PC-3 (cell line): ENCODE measurements at regions not wholly inside any gene's neighbourhood (a gene's known extent, or its start where the extent isn't known, plus 50 kb on each side); places are given as distances from the start of the nearest gene placed in this dataset.

Experiments
- ATAC-seq: fragments of 200-7000 bp; cut with Tn5 transposase; 2 replicates; pipeline ENCODE4 v1.9.1; 2020; ENCODE audit warnings: mild to moderate bottlenecking, moderate library complexity
- BruUV-seq: library from RNA; stranded (reverse); fragments of 400-500 nt; replicated peaks from 2 replicates; lab custom pipeline; 2021; lab: Mats Ljungman, UMichigan
- CTCF ChIA-PET: fragments of 300-600 bp; sonication (Branson Sonifier 250); formaldehyde crosslinking; loops from one replicate; lab custom pipeline; 2022; ENCODE audit warnings: antibody characterized with exemption; lab: Charles Lee
- POLR2A ChIA-PET: fragments of 300-600 bp; sonication (Branson Sonifier 250); formaldehyde crosslinking; loops from one replicate; lab custom pipeline; 2022; ENCODE audit warnings: antibody characterized with exemption; ENCODE audit not compliant: unreplicated experiment; lab: Charles Lee
- DNase-seq: peaks from one replicate; pipeline ENCODE4 v3.0.0-alpha.2; 2015
- H2AFZ ChIP-seq: fragments of 300-600 bp; sonication (generic); 2 replicates; pipeline ENCODE4 v1.6.0; 2016; ENCODE audit warnings: antibody characterized with exemption, low read length
- H3F3A ChIP-seq: fragments of 300-600 bp; sonication (generic); one replicate; pipeline ENCODE4 v1.6.0; 2017; ENCODE audit warnings: antibody characterized with exemption, low read length, control low read depth, mild to moderate bottlenecking; ENCODE audit not compliant: unreplicated experiment
- H3K27ac ChIP-seq: fragments of 300-600 bp; sonication (generic); 2 replicates; pipeline ENCODE4 v1.5.1; 2016; ENCODE audit warnings: mild to moderate bottlenecking, low read length
- H3K27me3 ChIP-seq: fragments of 300-600 bp; sonication (generic); 2 replicates; pipeline ENCODE4 v1.6.1; 2016; ENCODE audit warnings: low read length, mixed read lengths
- H3K36me3 ChIP-seq: fragments of 300-600 bp; sonication (generic); 2 replicates; pipeline ENCODE4 v1.6.1; 2016; ENCODE audit warnings: low read depth, mixed run types, low read length, mixed read lengths
- H3K4me1 ChIP-seq: fragments of 300-600 bp; sonication (generic); 2 replicates; pipeline ENCODE4 v1.5.1; 2016; ENCODE audit warnings: low read length; ENCODE audit not compliant: insufficient read depth
- H3K4me2 ChIP-seq: fragments of 300-600 bp; sonication (generic); 2 replicates; pipeline ENCODE4 v1.6.0; 2016; ENCODE audit warnings: low read length
- H3K4me3 ChIP-seq: fragments of 300-600 bp; sonication (generic); 2 replicates; pipeline ENCODE4 v1.5.1; 2016; ENCODE audit warnings: mild to moderate bottlenecking, low read length, mixed read lengths
- H3K79me2 ChIP-seq: fragments of 300-600 bp; sonication (generic); 2 replicates; pipeline ENCODE4 v1.6.1; 2017; ENCODE audit warnings: low read length, mixed read lengths
- H3K9ac ChIP-seq: fragments of 300-600 bp; sonication (generic); 2 replicates; pipeline ENCODE4 v1.6.0; 2016; ENCODE audit warnings: mild to moderate bottlenecking, low read length
- H3K9me2 ChIP-seq: fragments of 300-600 bp; sonication (generic); replicated peaks from 2 replicates; pipeline ENCODE4 v1.6.1; 2016; ENCODE audit warnings: mixed run types, low read length, mixed read lengths
- H3K9me3 ChIP-seq: fragments of 300-600 bp; sonication (generic); 2 replicates; pipeline ENCODE4 v1.6.1; 2016; ENCODE audit warnings: low read length, mixed read lengths
- H4K20me1 ChIP-seq: fragments of 300-600 bp; sonication (generic); 2 replicates; pipeline ENCODE4 v1.6.1; 2016; ENCODE audit warnings: low read length, mixed read lengths
- EZH2 ChIP-seq: fragments of 300-600 bp; sonication (generic); IDR thresholded peaks from one replicate; pipeline ENCODE4 v1.6.1; 2017; ENCODE audit warnings: antibody characterized with exemption, mild to moderate bottlenecking, low read length; ENCODE audit not compliant: unreplicated experiment
- EZH2phosphoT487 ChIP-seq: fragments of 300-600 bp; sonication (generic); IDR thresholded peaks from 2 replicates; pipeline ENCODE4 v1.6.1; 2018; ENCODE audit warnings: mild to moderate bottlenecking, antibody characterized with exemption, low read length, borderline replicate concordance
- intact Hi-C: fragments of 100-400 bp; cut with micrococcal nuclease; formaldehyde crosslinking; loops from 2 replicates; pipeline ENCODE4 v1.9.0; 2023
- TF ChIP-seq, protein P1 (sequence below): fragments of 300-600 bp; sonication (generic); conservative IDR thresholded peaks from 2 replicates; pipeline ENCODE4 v1.5.1; 2017; ENCODE audit warnings: antibody characterized with exemption, low read depth, mild to moderate bottlenecking, low read length

GRCh38 chr13:44263751-44264620 lies 109.6 kb upstream of the SERP2 start:
- Histone ChIP-seq H3K36me3 (no peaks in the 10 kb centered on the region), H3K27ac (no peak overlapping the region), H2AFZ (no peak overlapping the region), H3K9ac (no peak overlapping the region), H3K4me1 (peaks cover 34% of the 10 kb centered on the region), H3K4me3 (no peak overlapping the region), H3K9me3 (no peaks in the 10 kb centered on the region), H3F3A (no peaks in the 10 kb centered on the region), H3K9me2 (no peaks in the 10 kb centered on the region), H4K20me1 (no peaks in the 10 kb centered on the region), H3K4me2 (no peak overlapping the region), H3K27me3 (no peaks in the 10 kb centered on the region), H3K79me2 (no peaks in the 10 kb centered on the region)
- no TSS peak for BruUV-seq
- ChIA-PET CTCF (no interaction called here), POLR2A (no interaction called here)
- ATAC-seq (no peak), DNase-seq (no peak)
- intact Hi-C loops: no loop called here
- TF ChIP-seq EZH2phosphoT487: no peak

DNA sequence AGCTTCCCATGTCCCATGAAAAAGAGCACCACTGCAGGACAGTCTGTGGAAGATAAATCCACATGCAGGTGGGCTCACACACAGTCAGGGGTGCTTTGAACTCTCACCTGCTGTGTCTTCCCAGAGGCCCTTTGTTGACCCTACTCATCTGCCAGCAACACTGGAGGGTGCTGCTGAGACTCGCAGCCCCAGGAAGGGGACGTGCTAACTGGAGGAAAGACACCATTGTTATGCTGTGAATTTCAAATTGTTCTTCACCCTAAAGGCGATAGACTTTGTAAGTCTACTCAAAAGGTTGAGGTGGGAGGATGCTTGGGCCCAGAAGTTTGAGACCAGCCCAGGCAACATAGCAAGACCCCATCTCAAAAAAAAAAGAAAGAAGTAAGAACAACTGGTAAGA lies 107.3 kb upstream of the SERP2 start:
- no peaks in the 10 kb centered on the region for H3K27me3 ChIP-seq
- H3K36me3 ChIP-seq: no peaks in the 10 kb centered on the region
- H3K79me2 ChIP-seq: no peaks in the 10 kb centered on the region
- H3K4me2 ChIP-seq: no peak overlapping the region
- no peak overlapping the region for H3K27ac ChIP-seq
- H3K9me2 ChIP-seq: no peaks in the 10 kb centered on the region
- TF ChIP-seq, protein P1, sequence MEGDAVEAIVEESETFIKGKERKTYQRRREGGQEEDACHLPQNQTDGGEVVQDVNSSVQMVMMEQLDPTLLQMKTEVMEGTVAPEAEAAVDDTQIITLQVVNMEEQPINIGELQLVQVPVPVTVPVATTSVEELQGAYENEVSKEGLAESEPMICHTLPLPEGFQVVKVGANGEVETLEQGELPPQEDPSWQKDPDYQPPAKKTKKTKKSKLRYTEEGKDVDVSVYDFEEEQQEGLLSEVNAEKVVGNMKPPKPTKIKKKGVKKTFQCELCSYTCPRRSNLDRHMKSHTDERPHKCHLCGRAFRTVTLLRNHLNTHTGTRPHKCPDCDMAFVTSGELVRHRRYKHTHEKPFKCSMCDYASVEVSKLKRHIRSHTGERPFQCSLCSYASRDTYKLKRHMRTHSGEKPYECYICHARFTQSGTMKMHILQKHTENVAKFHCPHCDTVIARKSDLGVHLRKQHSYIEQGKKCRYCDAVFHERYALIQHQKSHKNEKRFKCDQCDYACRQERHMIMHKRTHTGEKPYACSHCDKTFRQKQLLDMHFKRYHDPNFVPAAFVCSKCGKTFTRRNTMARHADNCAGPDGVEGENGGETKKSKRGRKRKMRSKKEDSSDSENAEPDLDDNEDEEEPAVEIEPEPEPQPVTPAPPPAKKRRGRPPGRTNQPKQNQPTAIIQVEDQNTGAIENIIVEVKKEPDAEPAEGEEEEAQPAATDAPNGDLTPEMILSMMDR: no peak
- TF ChIP-seq EZH2phosphoT487: no peak
- no peak for TF ChIP-seq EZH2
- CTCF ChIA-PET: no interaction called here
- no TSS peak for BruUV-seq
- no peaks in the 10 kb centered on the region for H3F3A ChIP-seq
- POLR2A ChIA-PET: no interaction called here
- intact Hi-C loops: no loop called here
- H3K4me1 ChIP-seq: peaks cover 38% of the 10 kb centered on the region
- no peaks in the 10 kb centered on the region for H4K20me1 ChIP-seq
- no peak for DNase-seq
- H3K4me3 ChIP-seq: no peak overlapping the region
- no peak overlapping the region for H3K9ac ChIP-seq
- H3K9me3 ChIP-seq: no peaks in the 10 kb centered on the region
- H2AFZ ChIP-seq: no peak overlapping the region
- ATAC-seq: no peak

GRCh38 chr13:44266772-44267171 lies 106.9 kb upstream of the SERP2 start:
- peak overlapping the region; percentile 95; the same call in 1 of the 2 replicates for H3K27ac ChIP-seq
- no peaks in the 10 kb centered on the region for H3K27me3 ChIP-seq
- H3F3A ChIP-seq: no peaks in the 10 kb centered on the region
- ChIA-PET POLR2A (no interaction called here), CTCF (no interaction called here)
- H3K9me3 ChIP-seq: no peaks in the 10 kb centered on the region
- no peak overlapping the region for H3K4me2 ChIP-seq
- DNase-seq (no peak), ATAC-seq (no peak)
- H3K79me2 ChIP-seq: no peaks in the 10 kb centered on the region
- TF ChIP-seq EZH2phosphoT487 (no peak), EZH2 (no peak)
- TF ChIP-seq, protein P1: no peak
- no peaks in the 10 kb centered on the region for H3K9me2 ChIP-seq
- BruUV-seq: no TSS peak
- no peaks in the 10 kb centered on the region for H4K20me1 ChIP-seq
- intact Hi-C loops: no loop called here
- no peak overlapping the region for H2AFZ ChIP-seq
- no peak overlapping the region for H3K4me3 ChIP-seq
- no peaks in the 10 kb centered on the region for H3K36me3 ChIP-seq
- no peak overlapping the region for H3K9ac ChIP-seq
- H3K4me1 ChIP-seq: peaks cover 43% of the 10 kb centered on the region
